H9 (cell line): ENCODE measurements at regions not wholly inside any gene's neighbourhood (a gene's known extent, or its start where the extent isn't known, plus 50 kb on each side); places are given as distances from the start of the nearest gene placed in this dataset.

ENCODE experiments used
- DNase-seq: peaks from one replicate; pipeline ENCODE4 v3.0.0-alpha.2; 2017
- H2AFZ ChIP-seq: one replicate; pipeline ENCODE4 v1.6.1; 2013; ENCODE audit warnings: mild to moderate bottlenecking, low read length, control low read depth, moderate library complexity
- H2AK5ac ChIP-seq: 2 replicates; pipeline ENCODE4 v1.6.1; 2013; ENCODE audit warnings: low read length, control low read depth, mixed read lengths; ENCODE audit not compliant: insufficient read length
- H2BK120ac ChIP-seq: one replicate; pipeline ENCODE4 v1.6.1; 2013; ENCODE audit warnings: low read depth, mild to moderate bottlenecking, low read length, control low read depth, inconsistent platforms; ENCODE audit not compliant: poor library complexity, severe bottlenecking
- H2BK12ac ChIP-seq: 2 replicates; pipeline ENCODE4 v1.6.1; 2013; ENCODE audit warnings: low read length, control low read depth, mixed read lengths, low read depth; ENCODE audit not compliant: insufficient read length
- H2BK15ac ChIP-seq: 2 replicates; pipeline ENCODE4 v1.6.1; 2013; ENCODE audit warnings: low read depth, low read length, control low read depth
- H2BK20ac ChIP-seq: one replicate; pipeline ENCODE4 v1.6.1; 2013; ENCODE audit warnings: low read depth, mild to moderate bottlenecking, low read length, control low read depth, inconsistent platforms; ENCODE audit not compliant: poor library complexity, severe bottlenecking
- H2BK5ac ChIP-seq: 2 replicates; pipeline ENCODE4 v1.6.1; 2013; ENCODE audit warnings: low read length, control low read depth, mixed read lengths; ENCODE audit not compliant: insufficient read length
- H3K14ac ChIP-seq: 2 replicates; pipeline ENCODE4 v1.6.1; 2013; ENCODE audit warnings: low read length, control low read depth; ENCODE audit not compliant: insufficient read depth
- H3K18ac ChIP-seq: 2 replicates; pipeline ENCODE4 v1.6.1; 2013; ENCODE audit warnings: low read depth, mild to moderate bottlenecking, mixed read lengths, low read length, control low read depth; ENCODE audit not compliant: insufficient read length
- H3K23ac ChIP-seq: 2 replicates; pipeline ENCODE4 v1.6.1; 2013; ENCODE audit warnings: low read length, control low read depth, mixed read lengths, low read depth; ENCODE audit not compliant: insufficient read length
- H3K23me2 ChIP-seq: 2 replicates; pipeline ENCODE4 v1.6.1; 2013; ENCODE audit warnings: low read depth, mild to moderate bottlenecking, mixed read lengths, low read length, control low read depth; ENCODE audit not compliant: insufficient read length, poor library complexity, severe bottlenecking
- H3K27ac ChIP-seq: 2 replicates; pipeline ENCODE4 v1.5.1; 2013; ENCODE audit warnings: low read length, control low read depth, mixed read lengths, low read depth; ENCODE audit not compliant: insufficient read length
- H3K27me3 ChIP-seq: 2 replicates; pipeline ENCODE4 v1.6.1; 2013; ENCODE audit warnings: low read length, control low read depth, inconsistent platforms; ENCODE audit not compliant: insufficient read depth
- H3K4ac ChIP-seq: 2 replicates; pipeline ENCODE4 v1.6.1; 2013; ENCODE audit warnings: low read depth, mild to moderate bottlenecking, control low read depth, inconsistent platforms, low read length, moderate library complexity
- H3K4me1 ChIP-seq: 2 replicates; pipeline ENCODE4 v1.6.1; 2013; ENCODE audit warnings: low read length, control low read depth, inconsistent platforms; ENCODE audit not compliant: insufficient read depth
- H3K4me2 ChIP-seq: 2 replicates; pipeline ENCODE4 v1.6.1; 2013; ENCODE audit warnings: low read length, control low read depth, mixed read lengths; ENCODE audit not compliant: insufficient read length, insufficient read depth
- H3K56ac ChIP-seq: 2 replicates; pipeline ENCODE4 v1.6.1; 2013; ENCODE audit warnings: low read depth, mild to moderate bottlenecking, mixed read lengths, low read length, control low read depth; ENCODE audit not compliant: insufficient read length
- H3K79me1 ChIP-seq: 2 replicates; pipeline ENCODE4 v1.6.1; 2013; ENCODE audit warnings: low read depth, mild to moderate bottlenecking, moderate library complexity, low read length, control low read depth, inconsistent platforms; ENCODE audit not compliant: insufficient read depth, poor library complexity, severe bottlenecking
- H3K79me2 ChIP-seq: 2 replicates; pipeline ENCODE4 v1.6.1; 2013; ENCODE audit warnings: low read length, control low read depth, inconsistent platforms; ENCODE audit not compliant: insufficient read depth
- H3K9ac ChIP-seq: 2 replicates; pipeline ENCODE4 v1.6.1; 2013; ENCODE audit warnings: low read length, control low read depth, mixed read lengths; ENCODE audit not compliant: insufficient read length; ENCODE audit errors: extremely low read depth
- H3K9me3 ChIP-seq: one replicate; pipeline ENCODE4 v1.6.1; 2013; ENCODE audit warnings: low read depth, low read length, inconsistent platforms; ENCODE audit not compliant: control insufficient read depth
- H3T11ph ChIP-seq: one replicate; pipeline ENCODE4 v1.6.1; 2013; ENCODE audit warnings: mild to moderate bottlenecking, low read length, control low read depth, inconsistent platforms
- H4K20me1 ChIP-seq: one replicate; pipeline ENCODE4 v1.6.1; 2013; ENCODE audit not compliant: control insufficient read depth, insufficient read length, insufficient read depth
- H4K5ac ChIP-seq: 2 replicates; pipeline ENCODE4 v1.6.1; 2013; ENCODE audit warnings: low read depth, mild to moderate bottlenecking, mixed read lengths, low read length, control low read depth; ENCODE audit not compliant: insufficient read length
- H4K8ac ChIP-seq: replicated peaks from 2 replicates; pipeline ENCODE4 v1.6.1; 2013; ENCODE audit warnings: low read length, control low read depth, mixed read lengths, low read depth; ENCODE audit not compliant: insufficient read length
- H4K91ac ChIP-seq: 2 replicates; pipeline ENCODE4 v1.6.1; 2013; ENCODE audit warnings: low read depth, mild to moderate bottlenecking, moderate library complexity, mixed read lengths, low read length, control low read depth; ENCODE audit not compliant: insufficient read length
- H3K27ac Mint-ChIP-seq, 3 experiments: 2 replicates in 2 of 3; 3 replicates in 1 of 3; pipeline ENCODE4 v1.8.0; 2020 to 2021; ENCODE audit warnings: mixed read lengths in 3 of 3, mild to moderate bottlenecking in 1 of 3, moderate library complexity in 1 of 3
- H3K27me3 Mint-ChIP-seq: 2 replicates; pipeline ENCODE4 v1.8.0; 2021; ENCODE audit warnings: low read depth, mild to moderate bottlenecking, moderate library complexity, mixed read lengths
- H3K36me3 Mint-ChIP-seq, 3 experiments: 2 replicates in 2 of 3; 3 replicates in 1 of 3; pipeline ENCODE4 v1.8.0; 2020 to 2021; ENCODE audit warnings: low read depth in 3 of 3, mixed read lengths in 3 of 3; ENCODE audit not compliant: insufficient read depth in 1 of 3
- H3K4me1 Mint-ChIP-seq, 2 experiments: 2 replicates each; pipeline ENCODE4 v1.8.0; 2020; ENCODE audit warnings: mixed read lengths in 2 of 2
- H3K4me3 Mint-ChIP-seq, 2 experiments: 2 replicates in 1 of 2; 3 replicates in 1 of 2; pipeline ENCODE4 v1.8.0; 2020 to 2021; ENCODE audit warnings: mild to moderate bottlenecking in 2 of 2, mixed read lengths in 2 of 2, moderate library complexity in 1 of 2
- H3K9me3 Mint-ChIP-seq, 2 experiments: 2 replicates in 1 of 2; 3 replicates in 1 of 2; pipeline ENCODE4 v1.8.0; 2020; ENCODE audit warnings: mild to moderate bottlenecking in 2 of 2, mixed read lengths in 2 of 2, moderate library complexity in 1 of 2
- CTCF ChIP-seq: fragments of 200-600 bp; sonication (generic); conservative IDR thresholded peaks from 3 replicates; pipeline ENCODE4 v1.8.0; 2021; ENCODE audit warnings: antibody characterized with exemption, mild to moderate bottlenecking
- WGBS: extraction: QIAGEN DNeasy Blood & Tissue Kit; methylation state at CpG from one replicate; pipeline ENCODE4 v1.1.7; 2013; ENCODE audit warnings: missing lambda C conversion rate, low lambda C conversion rate, mixed read lengths; ENCODE audit not compliant: insufficient read length; ENCODE audit errors: extremely low coverage; 5-methylcytosine and 5-hydroxymethylcytosine counted together

GRCh38 chr10:62870866-62871265, 54.7 kb upstream of the EGR2 start:
- Histone ChIP-seq H2AFZ (no peak overlapping the region), H2BK5ac (no peak overlapping the region), H2BK12ac (no peak overlapping the region), H3K56ac (no peak overlapping the region), H2BK15ac (no peak overlapping the region), H3K79me1 (no peaks in the 10 kb centered on the region), H4K20me1 (no peaks in the 10 kb centered on the region), H2BK20ac (no peak overlapping the region), H3K27ac (no peak overlapping the region), H3K14ac (no peak overlapping the region), H2AK5ac (no peak overlapping the region), H4K8ac (no peak overlapping the region), H3K4me1 (no peaks in the 10 kb centered on the region), H3K23ac (no peak overlapping the region), H3K18ac (no peak overlapping the region), H2BK120ac (no peak overlapping the region), H3K4me2 (no peak overlapping the region), H3T11ph (no peak overlapping the region), H3K9me3 (no peaks in the 10 kb centered on the region), H3K9ac (no peak overlapping the region), H3K4ac (no peak overlapping the region), H4K91ac (no peak overlapping the region), H3K23me2 (no peaks in the 10 kb centered on the region), H3K27me3 (no peaks in the 10 kb centered on the region), H4K5ac (no peak overlapping the region), H3K79me2 (no peaks in the 10 kb centered on the region)
- H3K9me3 Mint-ChIP-seq, result peaks cover 2 to 6% of the 10 kb centered on the region in 2 experiments; a peak in 2 of 5 replicates
- no peak for DNase-seq
- H3K36me3 Mint-ChIP-seq, result peaks cover 0 to 4% (median 2%) of the 10 kb centered on the region in 3 experiments; a peak in 3 of 7 replicates
- no peak overlapping the region; a peak in 1 of 7 replicates for H3K27ac Mint-ChIP-seq
- WGBS, result no CpG with 5 or more reads among the region's 7 CpGs
- H3K4me1 Mint-ChIP-seq, result peaks cover 0 to 11% of the 10 kb centered on the region in 2 experiments; a peak in 2 of 4 replicates
- H3K27me3 Mint-ChIP-seq, result no peaks in the 10 kb centered on the region
- no peak for TF ChIP-seq CTCF
- no peak overlapping the region for H3K4me3 Mint-ChIP-seq
